IPS-20b (cell line): ENCODE measurements at regions not wholly inside any gene's neighbourhood (a gene's known extent, or its start where the extent isn't known, plus 50 kb on each side); places are given as distances from the start of the nearest gene placed in this dataset.

Source experiments
- H3K27ac ChIP-seq: one replicate; pipeline ENCODE4 v1.5.1; 2013; ENCODE audit warnings: low read length
- H3K27me3 ChIP-seq: 2 replicates; pipeline ENCODE4 v1.6.1; 2013; ENCODE audit warnings: mild to moderate bottlenecking, low read length, inconsistent platforms; ENCODE audit not compliant: insufficient read depth
- H3K36me3 ChIP-seq: 2 replicates; pipeline ENCODE4 v1.6.1; 2013; ENCODE audit warnings: low read depth, mild to moderate bottlenecking, inconsistent platforms, low read length, moderate library complexity; ENCODE audit not compliant: insufficient read depth
- H3K4me1 ChIP-seq: 2 replicates; pipeline ENCODE4 v1.6.1; 2013; ENCODE audit warnings: mild to moderate bottlenecking, control low read depth, inconsistent platforms, low read length, moderate library complexity; ENCODE audit not compliant: insufficient read depth
- H3K4me3 ChIP-seq: 2 replicates; pipeline ENCODE4 v1.5.1; 2013; ENCODE audit warnings: mild to moderate bottlenecking, low read length, inconsistent platforms
- H3K9ac ChIP-seq: 2 replicates; pipeline ENCODE4 v1.6.1; 2013; ENCODE audit warnings: low read depth, mild to moderate bottlenecking, inconsistent platforms, low read length, moderate library complexity
- H3K9me3 ChIP-seq: 2 replicates; pipeline ENCODE4 v1.6.1; 2013; ENCODE audit warnings: mild to moderate bottlenecking, low read depth, low read length, inconsistent platforms; ENCODE audit not compliant: insufficient read depth

GRCh38 chr1:87926131-87926830 is 597.6 kb downstream of the LMO4 start:
- H3K27ac ChIP-seq, result no peak overlapping the region
- no peaks in the 10 kb centered on the region for H3K36me3 ChIP-seq
- H3K4me1 ChIP-seq, result no peaks in the 10 kb centered on the region
- H3K4me3 ChIP-seq, result no peak overlapping the region
- H3K9me3 ChIP-seq, result peaks cover 10% of the 10 kb centered on the region
- no peak overlapping the region for H3K9ac ChIP-seq
- H3K27me3 ChIP-seq, result no peaks in the 10 kb centered on the region

GRCh38 chr1:87926921-87927320 is 598.2 kb downstream of the LMO4 start:
- Histone ChIP-seq H3K27me3 (no peaks in the 10 kb centered on the region), H3K36me3 (no peaks in the 10 kb centered on the region), H3K4me1 (no peaks in the 10 kb centered on the region), H3K9me3 (peaks cover 10% of the 10 kb centered on the region), H3K27ac (no peak overlapping the region), H3K4me3 (no peak overlapping the region), H3K9ac (no peak overlapping the region)

GRCh38 chr1:87927391-87928280 is 599.0 kb downstream of the LMO4 start:
- Histone ChIP-seq H3K4me3 (no peak overlapping the region), H3K27me3 (no peaks in the 10 kb centered on the region), H3K9ac (no peak overlapping the region), H3K36me3 (no peaks in the 10 kb centered on the region), H3K27ac (no peak overlapping the region), H3K9me3 (peaks cover 10% of the 10 kb centered on the region), H3K4me1 (no peaks in the 10 kb centered on the region)

DNA sequence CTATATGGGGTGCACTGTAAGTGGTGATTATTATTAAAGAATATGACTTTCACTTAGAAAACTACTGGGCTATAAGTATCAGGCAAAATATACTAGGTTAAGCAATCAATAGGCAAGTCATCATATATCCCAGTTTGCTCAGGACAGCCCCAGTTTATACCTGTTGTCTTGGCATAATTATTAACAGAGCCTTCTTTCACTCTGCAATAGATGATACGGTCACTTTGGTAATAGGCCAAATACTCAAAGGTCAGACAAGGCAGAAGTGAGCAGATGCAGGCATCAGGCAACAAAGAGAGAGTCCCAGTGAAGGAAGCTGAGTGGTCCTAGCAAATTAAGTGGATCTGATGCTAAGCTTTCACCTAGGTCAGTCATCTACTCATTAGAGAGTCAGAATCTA is 599.9 kb downstream of the LMO4 start:
- Histone ChIP-seq H3K9ac (no peak overlapping the region), H3K4me3 (no peak overlapping the region), H3K27me3 (no peaks in the 10 kb centered on the region), H3K36me3 (no peaks in the 10 kb centered on the region), H3K4me1 (no peaks in the 10 kb centered on the region), H3K27ac (no peak overlapping the region), H3K9me3 (peaks cover 10% of the 10 kb centered on the region)

- H3K9ac ChIP-seq, result no peak overlapping the region
- H3K4me3 ChIP-seq, result no peak overlapping the region
- H3K36me3 ChIP-seq, result no peaks in the 10 kb centered on the region
- H3K27me3 ChIP-seq, result no peaks in the 10 kb centered on the region
- peaks cover 10% of the 10 kb centered on the region for H3K9me3 ChIP-seq
- H3K27ac ChIP-seq, result no peak overlapping the region
- H3K4me1 ChIP-seq, result no peaks in the 10 kb centered on the region
Observed at GRCh38 chr1:87929906-87930305, 601.2 kb downstream of the LMO4 start.

- no peak overlapping the region for H3K9ac ChIP-seq
- H3K27me3 ChIP-seq, result no peaks in the 10 kb centered on the region
- H3K9me3 ChIP-seq, result peaks cover 10% of the 10 kb centered on the region
- no peaks in the 10 kb centered on the region for H3K4me1 ChIP-seq
- no peak overlapping the region for H3K4me3 ChIP-seq
- no peaks in the 10 kb centered on the region for H3K36me3 ChIP-seq
- H3K27ac ChIP-seq, result no peak overlapping the region
Observed at GRCh38 chr1:87930796-87931195, 602.1 kb downstream of the LMO4 start.

DNA sequence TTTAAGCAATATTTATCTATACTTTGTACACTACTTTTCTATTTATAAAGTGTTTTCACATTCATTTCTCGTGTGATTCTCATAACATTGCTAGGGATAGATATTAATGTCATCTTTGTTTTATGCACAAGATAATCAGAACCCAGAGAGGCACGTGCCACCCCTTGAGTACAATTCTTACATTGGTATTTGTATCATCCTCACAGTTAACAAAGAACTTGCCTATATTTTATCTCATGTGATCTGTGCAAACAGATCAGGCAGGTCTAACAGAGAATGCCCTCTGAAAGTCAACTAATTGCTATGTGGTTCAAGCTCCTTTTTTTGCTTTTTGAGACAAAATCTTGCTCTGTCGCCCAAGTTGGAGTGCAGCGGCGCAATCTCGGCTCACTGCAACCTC is 604.5 kb downstream of the LMO4 start:
- Histone ChIP-seq H3K4me3 (no peak overlapping the region), H3K36me3 (no peaks in the 10 kb centered on the region), H3K27ac (no peak overlapping the region), H3K9me3 (peaks cover 10% of the 10 kb centered on the region), H3K27me3 (no peaks in the 10 kb centered on the region), H3K4me1 (no peaks in the 10 kb centered on the region), H3K9ac (no peak overlapping the region)

DNA sequence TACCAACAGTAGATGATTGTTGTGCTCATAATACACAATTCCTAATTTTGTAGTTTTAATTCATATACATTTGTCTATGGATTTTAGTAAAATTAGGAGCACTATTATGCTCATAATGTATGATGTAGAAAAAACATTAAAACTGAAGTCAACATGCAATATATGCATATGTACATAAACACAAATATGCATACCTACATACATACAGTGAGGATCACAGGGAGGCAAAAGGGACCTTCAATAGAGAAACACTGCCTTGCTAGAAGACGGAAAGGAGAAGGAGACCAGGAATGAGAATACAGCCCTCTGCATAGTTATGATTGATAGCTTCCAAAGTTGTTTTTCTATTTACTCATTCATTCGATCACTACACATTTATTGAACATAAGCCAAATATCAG is 606.5 kb downstream of the LMO4 start:
- no peaks in the 10 kb centered on the region for H3K36me3 ChIP-seq
- H3K27ac ChIP-seq, result no peak overlapping the region
- H3K9ac ChIP-seq, result no peak overlapping the region
- no peaks in the 10 kb centered on the region for H3K27me3 ChIP-seq
- peaks cover 10% of the 10 kb centered on the region for H3K9me3 ChIP-seq
- no peak overlapping the region for H3K4me3 ChIP-seq
- no peaks in the 10 kb centered on the region for H3K4me1 ChIP-seq

DNA sequence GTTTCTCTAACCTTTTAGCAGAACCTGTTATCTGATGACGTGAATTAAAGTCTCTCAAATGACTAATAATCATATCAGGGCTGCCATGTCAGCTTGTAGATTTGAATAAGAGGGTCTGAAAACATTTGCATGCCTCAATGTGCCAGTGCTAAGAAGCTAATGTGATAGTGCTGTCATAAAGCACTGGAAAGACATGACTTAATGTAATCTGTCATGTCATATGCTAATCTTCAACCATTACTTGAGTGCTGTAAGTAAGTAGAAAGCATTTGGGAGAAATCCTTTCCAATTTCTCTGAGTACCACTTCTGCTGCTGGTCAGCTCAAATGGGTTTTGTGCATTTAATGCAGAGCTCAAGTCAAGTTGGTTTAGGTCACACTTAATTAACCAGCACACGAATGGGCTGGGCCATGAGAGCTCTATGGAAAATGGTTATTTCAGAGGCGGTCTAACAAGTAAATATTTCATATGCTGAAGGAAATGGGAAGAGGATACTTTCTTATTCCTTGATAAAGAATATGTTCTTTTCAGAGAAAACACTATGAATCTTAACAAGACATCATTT is 609.2 kb downstream of the LMO4 start:
- Histone ChIP-seq H3K27ac (no peak overlapping the region), H3K4me1 (peaks cover 20% of the 10 kb centered on the region), H3K36me3 (no peaks in the 10 kb centered on the region), H3K9me3 (no peaks in the 10 kb centered on the region), H3K27me3 (no peaks in the 10 kb centered on the region), H3K9ac (no peak overlapping the region), H3K4me3 (no peak overlapping the region)

- Histone ChIP-seq H3K4me1 (peaks cover 20% of the 10 kb centered on the region), H3K9me3 (no peaks in the 10 kb centered on the region), H3K9ac (no peak overlapping the region), H3K27me3 (no peaks in the 10 kb centered on the region), H3K36me3 (no peaks in the 10 kb centered on the region), H3K4me3 (no peak overlapping the region), H3K27ac (no peak overlapping the region)
Observed at GRCh38 chr1:87938631-87939030, 610.0 kb downstream of the LMO4 start.

GRCh38 chr1:87939444-87939843 is 610.8 kb downstream of the LMO4 start:
- Histone ChIP-seq H3K9me3 (no peaks in the 10 kb centered on the region), H3K27me3 (no peaks in the 10 kb centered on the region), H3K27ac (no peak overlapping the region), H3K9ac (no peak overlapping the region), H3K36me3 (no peaks in the 10 kb centered on the region), H3K4me1 (peaks cover 20% of the 10 kb centered on the region), H3K4me3 (no peak overlapping the region)

GRCh38 chr1:87940421-87940820 is 611.7 kb downstream of the LMO4 start:
- H3K9ac ChIP-seq, result no peak overlapping the region

More at GRCh38 chr1:87940421-87940820, 611.7 kb downstream of the LMO4 start:
- Histone ChIP-seq H3K4me3 (0 out of 2 replicates have a peak overlapping the region, but pooled peaks have one; percentile 1), H3K27ac (no peak overlapping the region), H3K9me3 (no peaks in the 10 kb centered on the region), H3K4me1 (peaks cover 20% of the 10 kb centered on the region), H3K27me3 (no peaks in the 10 kb centered on the region), H3K36me3 (no peaks in the 10 kb centered on the region)
